DND-41 (cell line): ENCODE measurements at regions not wholly inside any gene's neighbourhood (a gene's known extent, or its start where the extent isn't known, plus 50 kb on each side); places are given as distances from the start of the nearest gene placed in this dataset.

ENCODE experiments used
- ATAC-seq: fragments of 200-7000 bp; cut with Tn5 transposase; 3 replicates; pipeline ENCODE4 v1.9.1; 2021; ENCODE audit warnings: low read depth; ENCODE audit not compliant: insufficient read depth
- DNase-seq: peaks from one replicate; pipeline ENCODE4 v3.0.0-alpha.2; 2020
- H2AFZ ChIP-seq: 2 replicates; pipeline ENCODE4 v1.6.0; 2012; ENCODE audit warnings: low read depth, low read length
- H3K27ac ChIP-seq: 2 replicates; pipeline ENCODE4 v1.5.1; 2012; ENCODE audit warnings: low read length, inconsistent platforms
- H3K27me3 ChIP-seq: fragments of 200-600 bp; sonication (generic); 2 replicates; pipeline ENCODE4 v1.6.0; 2012; ENCODE audit warnings: low read length, mild to moderate bottlenecking, inconsistent platforms; ENCODE audit not compliant: insufficient read depth, poor library complexity
- H3K36me3 ChIP-seq: 2 replicates; pipeline ENCODE4 v1.5.1; 2012; ENCODE audit warnings: low read length, inconsistent platforms; ENCODE audit not compliant: insufficient read depth
- H3K4me1 ChIP-seq: 2 replicates; pipeline ENCODE4 v1.5.1; 2012; ENCODE audit warnings: mild to moderate bottlenecking, low read length; ENCODE audit not compliant: insufficient read depth
- H3K4me2 ChIP-seq: 2 replicates; pipeline ENCODE4 v1.6.0; 2012; ENCODE audit warnings: mild to moderate bottlenecking, moderate library complexity, low read length, inconsistent platforms; ENCODE audit not compliant: insufficient read depth
- H3K4me3 ChIP-seq, 2 experiments: fragments of 200-600 bp in 1 of 2; shearing (Covaris generic) in 1 of 2; 2 replicates each; pipeline ENCODE4 v1.5.1; 2012 to 2016; ENCODE audit warnings: inconsistent platforms in 2 of 2, low read length in 2 of 2, mild to moderate bottlenecking in 2 of 2, low read depth in 1 of 2, moderate library complexity in 1 of 2
- H3K79me2 ChIP-seq: 2 replicates; pipeline ENCODE4 v1.6.0; 2012; ENCODE audit warnings: low read length, inconsistent platforms; ENCODE audit not compliant: insufficient read depth
- H3K9ac ChIP-seq: 2 replicates; pipeline ENCODE4 v1.6.0; 2012; ENCODE audit warnings: low read depth, mild to moderate bottlenecking, inconsistent platforms, low read length, moderate library complexity
- H3K9me3 ChIP-seq: 2 replicates; pipeline ENCODE4 v1.5.1; 2012; ENCODE audit warnings: low read length, moderate library complexity, mild to moderate bottlenecking, inconsistent platforms; ENCODE audit not compliant: insufficient read depth, severe bottlenecking
- H4K20me1 ChIP-seq: 2 replicates; pipeline ENCODE4 v1.6.0; 2012; ENCODE audit warnings: low read length; ENCODE audit not compliant: insufficient read depth
- EZH2 ChIP-seq: IDR thresholded peaks from 3 replicates; pipeline ENCODE4 v1.6.1; 2012; ENCODE audit warnings: borderline replicate concordance, low read depth, mild to moderate bottlenecking, moderate library complexity, low read length, inconsistent platforms; ENCODE audit not compliant: severe bottlenecking
- TF ChIP-seq, protein P1 (sequence below): IDR thresholded peaks from 2 replicates; pipeline ENCODE4 v1.5.1; 2012; ENCODE audit warnings: borderline replicate concordance, low read length, moderate library complexity, mild to moderate bottlenecking; ENCODE audit not compliant: poor library complexity, severe bottlenecking; ENCODE audit errors: extremely low read depth

DNA sequence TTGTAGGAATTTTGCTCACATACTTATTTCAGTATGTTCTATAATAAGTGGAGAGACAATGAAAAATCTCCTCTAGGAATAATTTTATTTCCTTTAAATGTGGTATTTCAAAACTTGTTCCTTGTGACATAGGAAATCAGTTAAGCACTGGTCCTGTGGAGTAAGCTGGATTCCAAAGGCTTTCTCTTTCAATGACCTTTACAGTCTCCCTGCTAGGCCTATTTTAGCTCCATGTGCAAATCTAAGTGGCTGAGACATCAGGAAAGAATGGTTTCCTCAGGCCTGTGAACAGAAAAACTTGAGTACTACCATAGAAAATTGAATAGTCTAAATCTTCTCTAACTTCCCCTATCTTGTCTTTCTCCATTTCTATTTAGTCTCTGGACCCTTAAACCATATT is 514.2 kb upstream of the TLE4 start:
- Histone ChIP-seq H3K79me2 (no peaks in the 10 kb centered on the region), H3K9me3 (no peaks in the 10 kb centered on the region), H3K27me3 (no peaks in the 10 kb centered on the region), H4K20me1 (no peaks in the 10 kb centered on the region), H3K9ac (no peak overlapping the region), H3K4me1 (no peaks in the 10 kb centered on the region), H2AFZ (no peak overlapping the region), H3K4me2 (no peak overlapping the region), H3K4me3 (no peak overlapping the region), H3K36me3 (no peaks in the 10 kb centered on the region), H3K27ac (no peak overlapping the region)
- TF ChIP-seq EZH2 = no peak
- TF ChIP-seq, protein P1, sequence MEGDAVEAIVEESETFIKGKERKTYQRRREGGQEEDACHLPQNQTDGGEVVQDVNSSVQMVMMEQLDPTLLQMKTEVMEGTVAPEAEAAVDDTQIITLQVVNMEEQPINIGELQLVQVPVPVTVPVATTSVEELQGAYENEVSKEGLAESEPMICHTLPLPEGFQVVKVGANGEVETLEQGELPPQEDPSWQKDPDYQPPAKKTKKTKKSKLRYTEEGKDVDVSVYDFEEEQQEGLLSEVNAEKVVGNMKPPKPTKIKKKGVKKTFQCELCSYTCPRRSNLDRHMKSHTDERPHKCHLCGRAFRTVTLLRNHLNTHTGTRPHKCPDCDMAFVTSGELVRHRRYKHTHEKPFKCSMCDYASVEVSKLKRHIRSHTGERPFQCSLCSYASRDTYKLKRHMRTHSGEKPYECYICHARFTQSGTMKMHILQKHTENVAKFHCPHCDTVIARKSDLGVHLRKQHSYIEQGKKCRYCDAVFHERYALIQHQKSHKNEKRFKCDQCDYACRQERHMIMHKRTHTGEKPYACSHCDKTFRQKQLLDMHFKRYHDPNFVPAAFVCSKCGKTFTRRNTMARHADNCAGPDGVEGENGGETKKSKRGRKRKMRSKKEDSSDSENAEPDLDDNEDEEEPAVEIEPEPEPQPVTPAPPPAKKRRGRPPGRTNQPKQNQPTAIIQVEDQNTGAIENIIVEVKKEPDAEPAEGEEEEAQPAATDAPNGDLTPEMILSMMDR = no peak
- ATAC-seq (no peak), DNase-seq (no peak)

DNA sequence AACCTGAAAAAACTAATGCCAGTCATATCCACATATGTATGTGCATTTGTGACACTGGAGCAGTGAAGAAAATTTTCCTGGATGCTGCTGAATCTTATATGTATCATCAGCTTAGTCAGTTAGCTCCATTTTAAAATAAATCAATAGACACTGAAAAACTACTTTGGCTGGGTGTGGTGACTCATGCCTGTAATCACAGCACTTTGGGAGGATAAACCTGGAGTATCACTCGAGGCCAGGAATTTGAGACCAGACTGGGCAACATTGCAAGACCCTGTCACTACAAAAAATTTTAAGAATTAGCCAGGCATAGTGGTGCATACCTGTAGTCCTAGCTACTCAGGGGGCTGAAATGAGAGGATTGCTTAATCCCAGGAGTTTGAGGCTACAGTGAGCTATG is 511.0 kb upstream of the TLE4 start:
- TF ChIP-seq, protein P1 = no peak
- TF ChIP-seq EZH2 = no peak
- no peaks in the 10 kb centered on the region for H3K36me3 ChIP-seq
- H3K79me2 ChIP-seq = no peaks in the 10 kb centered on the region
- no peak overlapping the region for H3K9ac ChIP-seq
- no peak overlapping the region for H3K4me2 ChIP-seq
- H3K4me3 ChIP-seq = no peak overlapping the region
- no peak overlapping the region for H2AFZ ChIP-seq
- H3K4me1 ChIP-seq = no peaks in the 10 kb centered on the region
- no peak for ATAC-seq
- no peaks in the 10 kb centered on the region for H3K9me3 ChIP-seq
- H3K27me3 ChIP-seq = no peaks in the 10 kb centered on the region
- no peak overlapping the region for H3K27ac ChIP-seq
- H4K20me1 ChIP-seq = no peaks in the 10 kb centered on the region
- DNase-seq = no peak

DNA sequence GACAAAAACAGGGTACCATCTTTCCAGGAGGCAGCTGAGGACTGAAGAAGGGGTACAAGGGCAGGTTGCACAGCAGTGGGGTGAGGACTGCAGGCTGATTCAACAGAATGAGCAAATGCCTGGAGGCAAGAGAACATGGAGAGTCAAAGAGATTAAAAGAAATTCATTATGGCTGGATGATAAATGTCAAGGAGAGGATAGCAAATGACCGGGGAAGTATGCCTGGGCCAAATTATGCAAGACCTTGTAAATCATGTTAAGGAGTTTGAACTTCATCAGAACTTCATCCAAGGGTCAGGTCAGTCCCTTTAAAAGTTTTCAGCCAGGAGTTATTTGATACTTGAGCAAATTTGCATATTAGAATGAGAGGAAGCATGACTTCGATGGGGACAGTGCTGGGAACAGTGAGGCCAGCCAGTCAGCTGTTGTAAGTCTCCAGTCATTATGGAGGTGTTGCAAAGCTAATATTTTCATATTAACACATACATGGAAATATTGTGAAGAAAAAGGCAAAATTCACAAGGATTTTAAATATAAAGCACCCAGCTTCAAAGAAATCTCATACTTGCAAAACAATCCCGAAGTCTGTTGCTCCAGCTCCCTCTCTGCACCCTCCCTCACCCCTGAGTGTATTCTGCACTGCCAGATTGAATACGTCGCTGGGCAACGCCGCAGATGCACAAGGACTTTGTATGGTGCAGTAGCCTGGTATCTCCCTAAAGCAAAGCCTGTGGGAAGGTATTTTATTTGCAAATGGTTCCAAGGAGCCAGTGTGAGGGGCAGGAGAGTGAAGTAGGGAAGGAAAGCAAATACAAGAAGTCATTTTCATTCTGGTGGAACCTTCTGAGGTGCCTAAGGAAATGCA is 509.8 kb upstream of the TLE4 start:
- TF ChIP-seq, protein P1 = no peak
- TF ChIP-seq EZH2 = no peak
- no peak overlapping the region for H3K4me2 ChIP-seq
- H3K4me1 ChIP-seq = no peaks in the 10 kb centered on the region
- no peak for DNase-seq
- H3K27me3 ChIP-seq = no peaks in the 10 kb centered on the region
- H4K20me1 ChIP-seq = no peaks in the 10 kb centered on the region
- no peak overlapping the region for H3K27ac ChIP-seq
- H3K4me3 ChIP-seq = no peak overlapping the region
- H3K9ac ChIP-seq = no peak overlapping the region
- H2AFZ ChIP-seq = no peak overlapping the region
- no peaks in the 10 kb centered on the region for H3K79me2 ChIP-seq
- no peaks in the 10 kb centered on the region for H3K36me3 ChIP-seq
- no peak for ATAC-seq
- no peaks in the 10 kb centered on the region for H3K9me3 ChIP-seq

DNA sequence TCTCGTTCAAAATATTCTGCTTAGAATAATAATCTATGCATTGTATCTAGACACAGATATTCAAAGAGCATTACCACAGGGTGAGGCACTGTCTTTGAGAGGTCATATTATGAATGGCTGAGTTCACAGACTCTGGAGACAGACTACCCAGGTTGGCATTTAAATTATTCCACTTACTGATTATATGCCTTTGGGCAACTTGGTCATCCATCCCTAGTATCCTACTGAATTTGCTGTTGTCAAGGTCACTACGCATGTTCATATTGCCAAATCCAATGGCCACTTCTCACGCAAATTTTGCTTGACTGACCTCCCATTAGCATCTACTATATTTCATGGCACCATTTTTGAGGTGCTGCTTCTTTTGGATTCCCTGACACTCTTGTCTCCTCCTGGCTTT is 498.6 kb upstream of the TLE4 start:
- ATAC-seq = no peak
- DNase-seq = no peak

More for the DNA sequence above, 498.6 kb upstream of the TLE4 start:
- no peak overlapping the region for H3K27ac ChIP-seq
- no peaks in the 10 kb centered on the region for H3K79me2 ChIP-seq
- no peaks in the 10 kb centered on the region for H4K20me1 ChIP-seq
- no peaks in the 10 kb centered on the region for H3K36me3 ChIP-seq
- H3K4me1 ChIP-seq = no peaks in the 10 kb centered on the region
- no peaks in the 10 kb centered on the region for H3K9me3 ChIP-seq
- H2AFZ ChIP-seq = no peak overlapping the region
- no peak overlapping the region for H3K4me2 ChIP-seq
- no peaks in the 10 kb centered on the region for H3K27me3 ChIP-seq
- no peak for TF ChIP-seq EZH2
- TF ChIP-seq, protein P1 = no peak
- no peak overlapping the region for H3K4me3 ChIP-seq
- H3K9ac ChIP-seq = no peak overlapping the region
